HepG2 (cell line): ENCODE measurements at regions not wholly inside any gene's neighbourhood (a gene's known extent, or its start where the extent isn't known, plus 50 kb on each side); places are given as distances from the start of the nearest gene placed in this dataset.

Experiments used
- ATAC-seq: fragments of 200-7000 bp; cut with Tn5 transposase; 3 replicates; pipeline ENCODE4 v1.9.1; 2020; ENCODE audit warnings: mild to moderate bottlenecking, moderate library complexity
- BruUV-seq: library from RNA; stranded (reverse); fragments of 400-500 nt; replicated peaks from 2 replicates; lab custom pipeline; 2021; lab: Mats Ljungman, UMichigan
- CTCF ChIA-PET: fragments of 300-600 bp; formaldehyde crosslinking; extraction: SDS; loops from one replicate; lab custom pipeline; 2021; ENCODE audit warnings: low total read pairs, inconsistent platforms, low intra/inter-chr PET ratio; lab: Yijun Ruan, JAX
- POLR2A ChIA-PET: fragments of 350-600 bp; sonication (Branson Sonifier 250); formaldehyde crosslinking; loops from one replicate; lab custom pipeline; 2020; ENCODE audit warnings: antibody characterized with exemption, inconsistent platforms; lab: Yijun Ruan, JAX
- DNase-seq: peaks from one replicate; pipeline ENCODE4 v3.0.0-alpha.2; 2015; ENCODE audit warnings: low spot score
- FAIRE-seq: peaks from 3 replicates; lab custom pipeline; 2011; peaks lifted over from hg19 to GRCh38; lab: Jason Lieb, UNC
- H2AFZ ChIP-seq: one replicate; pipeline ENCODE4 v1.6.1; 2011; ENCODE audit warnings: low read length, inconsistent platforms
- H3K27ac ChIP-seq: fragments of 300-600 bp; 3 replicates; pipeline ENCODE4 v1.8.0; 2011; ENCODE audit warnings: mixed run types, mild to moderate bottlenecking, mixed read lengths, low read length, inconsistent platforms; ENCODE audit not compliant: insufficient read depth; ENCODE audit errors: extremely low read length
- H3K27me3 ChIP-seq, 2 experiments: fragments of 200-600 bp in 1 of 2; 2 replicates in 1 of 2; 3 replicates in 1 of 2; pipeline versions ENCODE4 v1.6.0 to v1.8.0; 2011; ENCODE audit warnings: low read length in 2 of 2, mild to moderate bottlenecking in 2 of 2, moderate library complexity in 2 of 2, inconsistent platforms in 1 of 2; ENCODE audit not compliant: insufficient read depth in 2 of 2, control insufficient read depth in 1 of 2
- H3K36me3 ChIP-seq, 2 experiments: fragments of 200-600 bp in 1 of 2; replicated peaks in 1 of 2; 2 replicates in 1 of 2; 3 replicates in 1 of 2; pipeline versions ENCODE4 v1.5.1 to v1.8.0; 2011; ENCODE audit warnings: low read length in 2 of 2, inconsistent platforms in 1 of 2; ENCODE audit not compliant: insufficient read depth in 2 of 2, control insufficient read depth in 1 of 2
- H3K4me1 ChIP-seq: 2 replicates; pipeline ENCODE4 v1.5.1; 2012; ENCODE audit warnings: low read length, inconsistent platforms; ENCODE audit not compliant: insufficient read depth
- H3K4me2 ChIP-seq: 2 replicates; pipeline ENCODE4 v1.6.0; 2011; ENCODE audit warnings: low read depth, low read length, inconsistent platforms
- H3K4me3 ChIP-seq, 3 experiments: fragments of 200-600 bp in 1 of 3; sonication (generic), shearing (Covaris generic) in 1 of 3; replicated peaks in 1 of 3; 2 replicates each; pipeline ENCODE4 v1.5.1; 2011 to 2016; ENCODE audit warnings: low read length in 3 of 3, inconsistent platforms in 2 of 3, low read depth in 2 of 3, mild to moderate bottlenecking in 2 of 3, control low read depth in 1 of 3, mixed read lengths in 1 of 3; ENCODE audit not compliant: insufficient read depth in 1 of 3
- H3K79me2 ChIP-seq: one replicate; pipeline ENCODE4 v1.6.1; 2011; ENCODE audit warnings: low read length, inconsistent platforms; ENCODE audit not compliant: insufficient read depth
- H3K9ac ChIP-seq: 2 replicates; pipeline ENCODE4 v1.6.0; 2011; ENCODE audit warnings: mild to moderate bottlenecking, low read depth, low read length, inconsistent platforms; ENCODE audit not compliant: insufficient read depth
- H3K9me3 ChIP-seq: 2 replicates; pipeline ENCODE4 v1.5.1; 2012; ENCODE audit warnings: mild to moderate bottlenecking, low read length
- H4K20me1 ChIP-seq: 2 replicates; pipeline ENCODE4 v1.6.0; 2011; ENCODE audit warnings: inconsistent platforms, mild to moderate bottlenecking, low read length, moderate library complexity; ENCODE audit not compliant: insufficient read depth
- ESRRA ChIP-seq: sonication (generic); formaldehyde crosslinking; IDR thresholded peaks from 2 replicates; pipeline ENCODE4 v1.5.1; 2020; ENCODE audit warnings: mild to moderate bottlenecking, low read depth, missing genetic modification reagents
- FOXO1 ChIP-seq: sonication (generic); formaldehyde crosslinking; IDR thresholded peaks from 2 replicates; pipeline ENCODE4 v1.4.0; 2020; ENCODE audit warnings: missing genetic modification reagents
- HDAC1 ChIP-seq: sonication (generic); formaldehyde crosslinking; IDR thresholded peaks from 2 replicates; pipeline ENCODE4 v1.5.1; 2020; ENCODE audit warnings: mild to moderate bottlenecking, missing genetic modification reagents
- HNF4A ChIP-seq: sonication (generic); formaldehyde crosslinking; IDR thresholded peaks from 2 replicates; pipeline ENCODE4 v1.4.0; 2020; ENCODE audit warnings: missing genetic modification reagents
- HNF4G ChIP-seq, 2 experiments: sonication (generic) in 1 of 2; formaldehyde crosslinking in 1 of 2; IDR thresholded peaks; 2 replicates each; pipeline versions ENCODE4 v1.4.0 to v1.6.1; 2011 to 2020; ENCODE audit warnings: borderline replicate concordance in 2 of 2, low read depth in 2 of 2, mild to moderate bottlenecking in 2 of 2, low read length in 1 of 2, missing genetic modification reagents in 1 of 2, moderate library complexity in 1 of 2
- NR2F6 ChIP-seq, 2 experiments: IDR thresholded peaks; 2 replicates each; pipeline ENCODE4 v1.6.1; 2016; ENCODE audit warnings: antibody characterized with exemption in 1 of 2, mild to moderate bottlenecking in 1 of 2
- RELA ChIP-seq: sonication (generic); formaldehyde crosslinking; IDR thresholded peaks from 2 replicates; pipeline ENCODE4 v1.4.0; 2020; ENCODE audit warnings: missing genetic modification reagents
- TAF1 ChIP-seq: sonication (generic); formaldehyde crosslinking; IDR thresholded peaks from 2 replicates; pipeline ENCODE4 v1.4.0; 2020; ENCODE audit warnings: missing genetic modification reagents
- ZMYM2 ChIP-seq: sonication (generic); formaldehyde crosslinking; IDR thresholded peaks from 2 replicates; pipeline ENCODE4 v1.8.0; 2022; ENCODE audit warnings: mild to moderate bottlenecking, missing genetic modification reagents
- ZNF282 ChIP-seq: fragments of 450-650 bp; IDR thresholded peaks from 2 replicates; pipeline ENCODE4 v1.6.1; 2018; ENCODE audit not compliant: partially characterized antibody
- ZNF446 ChIP-seq: sonication (generic); formaldehyde crosslinking; IDR thresholded peaks from 2 replicates; pipeline ENCODE4 v1.5.0; 2020; ENCODE audit warnings: mild to moderate bottlenecking, missing genetic modification reagents
- ZNF768 ChIP-seq: sonication (generic); formaldehyde crosslinking; IDR thresholded peaks from 2 replicates; pipeline ENCODE4 v1.4.0; 2020; ENCODE audit warnings: missing genetic modification reagents
- WGBS: methylation state at CpG from one replicate; pipeline ENCODE4 v1.1.6; 2017; ENCODE audit warnings: low lambda C conversion rate; 5-methylcytosine and 5-hydroxymethylcytosine counted together
- in situ Hi-C: cut with HindIII; loops from 2 replicates; pipeline ENCODE4 v1.10.0; 2017; ENCODE audit warnings: low pct_unique_long_range_greater_than_20kb; ENCODE audit not compliant: extremely low pct_ligation_motif_present
- intact Hi-C: fragments of 100-400 bp; cut with micrococcal nuclease; formaldehyde crosslinking; loops from one replicate; pipeline ENCODE4 v1.10.0; 2022; ENCODE audit not compliant: unreplicated experiment
- TF ChIP-seq, protein P1 (sequence below): sonication (generic); formaldehyde crosslinking; IDR thresholded peaks from 2 replicates; pipeline ENCODE4 v1.4.0; 2020; ENCODE audit warnings: mild to moderate bottlenecking, low read depth, missing genetic modification reagents
- TF ChIP-seq, protein P2 (sequence below): sonication (generic); formaldehyde crosslinking; IDR thresholded peaks from 2 replicates; pipeline ENCODE4 v1.8.0; 2022; ENCODE audit warnings: missing genetic modification reagents, mild to moderate bottlenecking, moderate library complexity, borderline replicate concordance
- TF ChIP-seq, protein P3 (sequence below): sonication (generic); formaldehyde crosslinking; IDR thresholded peaks from 2 replicates; pipeline ENCODE4 v1.4.0; 2020; ENCODE audit warnings: missing genetic modification reagents
- TF ChIP-seq, protein P4 (sequence below): sonication (generic); formaldehyde crosslinking; conservative IDR thresholded peaks from 2 replicates; pipeline ENCODE4 v1.4.0; 2020; ENCODE audit warnings: mild to moderate bottlenecking, missing genetic modification reagents, moderate library complexity

DNA sequence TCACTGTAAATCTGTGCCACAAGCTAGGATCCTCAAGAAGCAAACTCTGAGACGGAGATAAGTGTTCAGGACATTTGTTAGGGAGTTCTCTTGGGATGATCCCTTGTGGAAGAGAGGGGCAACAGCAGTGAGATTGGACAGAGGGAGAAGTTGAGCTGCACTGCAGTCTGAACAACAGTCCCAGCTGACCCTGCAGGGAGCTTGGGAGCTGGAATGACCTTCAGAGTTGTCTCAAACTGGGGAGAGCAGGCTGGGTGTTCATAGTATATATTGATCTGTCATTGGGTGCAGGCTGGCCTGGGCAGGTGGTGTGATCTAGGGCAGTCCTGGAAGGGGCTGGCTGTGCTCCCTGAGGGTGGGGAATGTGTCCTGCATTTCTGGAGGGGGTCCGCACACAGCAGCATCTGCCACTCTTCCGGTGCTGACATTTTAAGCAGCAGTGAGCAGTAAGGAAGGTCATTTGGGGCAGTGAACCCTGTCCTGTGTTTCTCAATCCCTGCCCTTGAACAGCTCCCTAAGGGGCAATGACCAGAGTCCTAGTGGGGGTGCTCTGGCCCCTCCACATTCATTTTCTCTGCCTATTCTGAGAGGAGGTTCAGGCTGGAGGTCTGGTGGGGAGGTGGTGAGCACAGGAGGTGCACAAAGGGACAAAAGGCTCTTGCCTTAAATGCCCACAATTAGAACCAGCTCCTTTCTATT is 90.2 kb upstream of the PPM1J start:
- Histone ChIP-seq H3K4me1 (peaks cover 41% of the 10 kb centered on the region), H3K27ac (peak overlapping the region; percentile 12), H3K4me2 (peak overlapping the region; percentile 28; the same call in 1 of the 2 replicates), H3K36me3 (no peaks in the 10 kb centered on the region), H3K4me3 (no peak overlapping the region), H4K20me1 (no peaks in the 10 kb centered on the region), H3K9ac (no peak overlapping the region), H3K9me3 (no peaks in the 10 kb centered on the region), H3K79me2 (no peaks in the 10 kb centered on the region), H2AFZ (no peak overlapping the region), H3K27me3 (0 out of 5 replicates have a peak, but pooled peaks cover 0 to 3% of the 10 kb centered on the region in 2 experiments)
- intact Hi-C loops, result no loop called here
- peak; percentile 51 for ATAC-seq
- 69% methylated on average over 1 of the region's 3 CpGs for WGBS
- DNase-seq, result peak; percentile 6
- in situ Hi-C loops, result loop anchor here (5.0 kb wide), 2 partner anchors 88 to 237 kb away; partner anchors contain the start of gene PPM1J
- no peak for FAIRE-seq
- ChIA-PET POLR2A (no interaction called here), CTCF (interaction anchor here (0.7 to 3.4 kb wide), 4 partner anchors 83 to 89 kb away, joined by 3 to 37 read pairs (median 14); a partner anchor contains a TSS)
- BruUV-seq, result no TSS peak
- TF ChIP-seq, protein P1, sequence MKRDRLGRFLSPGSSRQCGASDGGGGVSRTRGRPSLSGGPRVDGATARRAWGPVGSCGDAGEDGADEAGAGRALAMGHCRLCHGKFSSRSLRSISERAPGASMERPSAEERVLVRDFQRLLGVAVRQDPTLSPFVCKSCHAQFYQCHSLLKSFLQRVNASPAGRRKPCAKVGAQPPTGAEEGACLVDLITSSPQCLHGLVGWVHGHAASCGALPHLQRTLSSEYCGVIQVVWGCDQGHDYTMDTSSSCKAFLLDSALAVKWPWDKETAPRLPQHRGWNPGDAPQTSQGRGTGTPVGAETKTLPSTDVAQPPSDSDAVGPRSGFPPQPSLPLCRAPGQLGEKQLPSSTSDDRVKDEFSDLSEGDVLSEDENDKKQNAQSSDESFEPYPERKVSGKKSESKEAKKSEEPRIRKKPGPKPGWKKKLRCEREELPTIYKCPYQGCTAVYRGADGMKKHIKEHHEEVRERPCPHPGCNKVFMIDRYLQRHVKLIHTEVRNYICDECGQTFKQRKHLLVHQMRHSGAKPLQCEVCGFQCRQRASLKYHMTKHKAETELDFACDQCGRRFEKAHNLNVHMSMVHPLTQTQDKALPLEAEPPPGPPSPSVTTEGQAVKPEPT (CRISPR knock-in tag), result no peak
- TF ChIP-seq ZMYM2, result no peak
- TF ChIP-seq, protein P2, sequence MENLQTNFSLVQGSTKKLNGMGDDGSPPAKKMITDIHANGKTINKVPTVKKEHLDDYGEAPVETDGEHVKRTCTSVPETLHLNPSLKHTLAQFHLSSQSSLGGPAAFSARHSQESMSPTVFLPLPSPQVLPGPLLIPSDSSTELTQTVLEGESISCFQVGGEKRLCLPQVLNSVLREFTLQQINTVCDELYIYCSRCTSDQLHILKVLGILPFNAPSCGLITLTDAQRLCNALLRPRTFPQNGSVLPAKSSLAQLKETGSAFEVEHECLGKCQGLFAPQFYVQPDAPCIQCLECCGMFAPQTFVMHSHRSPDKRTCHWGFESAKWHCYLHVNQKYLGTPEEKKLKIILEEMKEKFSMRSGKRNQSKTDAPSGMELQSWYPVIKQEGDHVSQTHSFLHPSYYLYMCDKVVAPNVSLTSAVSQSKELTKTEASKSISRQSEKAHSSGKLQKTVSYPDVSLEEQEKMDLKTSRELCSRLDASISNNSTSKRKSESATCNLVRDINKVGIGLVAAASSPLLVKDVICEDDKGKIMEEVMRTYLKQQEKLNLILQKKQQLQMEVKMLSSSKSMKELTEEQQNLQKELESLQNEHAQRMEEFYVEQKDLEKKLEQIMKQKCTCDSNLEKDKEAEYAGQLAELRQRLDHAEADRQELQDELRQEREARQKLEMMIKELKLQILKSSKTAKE (CRISPR knock-in tag), result no peak
- TF ChIP-seq ZNF446 (CRISPR knock-in tag), result peak; percentile 31; the same call in 1 of the 2 replicates
- no peak for TF ChIP-seq RELA
- TF ChIP-seq FOXO1 (CRISPR knock-in tag), result no peak
- TF ChIP-seq, protein P3, sequence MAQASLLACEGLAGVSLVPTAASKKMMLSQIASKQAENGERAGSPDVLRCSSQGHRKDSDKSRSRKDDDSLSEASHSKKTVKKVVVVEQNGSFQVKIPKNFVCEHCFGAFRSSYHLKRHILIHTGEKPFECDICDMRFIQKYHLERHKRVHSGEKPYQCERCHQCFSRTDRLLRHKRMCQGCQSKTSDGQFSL, result 0 out of 2 replicates have a peak, but pooled peaks have one; percentile 25
- peak; percentile 55; the same call in 1 of the 2 replicates for TF ChIP-seq HNF4G (IDR thresholded peaks at IDR 0.05; ENCODE audit: borderline replicate concordance, low read depth, low read length)
- no peak for TF ChIP-seq HNF4G (CRISPR knock-in tag; IDR thresholded peaks at IDR 0.05; ENCODE audit: borderline replicate concordance, low read depth)
- no peak for TF ChIP-seq ZNF282
- no peak for TF ChIP-seq ZNF768 (CRISPR knock-in tag)
- peak; percentile 81 for TF ChIP-seq HNF4A (CRISPR knock-in tag)
- TF ChIP-seq, protein P4, sequence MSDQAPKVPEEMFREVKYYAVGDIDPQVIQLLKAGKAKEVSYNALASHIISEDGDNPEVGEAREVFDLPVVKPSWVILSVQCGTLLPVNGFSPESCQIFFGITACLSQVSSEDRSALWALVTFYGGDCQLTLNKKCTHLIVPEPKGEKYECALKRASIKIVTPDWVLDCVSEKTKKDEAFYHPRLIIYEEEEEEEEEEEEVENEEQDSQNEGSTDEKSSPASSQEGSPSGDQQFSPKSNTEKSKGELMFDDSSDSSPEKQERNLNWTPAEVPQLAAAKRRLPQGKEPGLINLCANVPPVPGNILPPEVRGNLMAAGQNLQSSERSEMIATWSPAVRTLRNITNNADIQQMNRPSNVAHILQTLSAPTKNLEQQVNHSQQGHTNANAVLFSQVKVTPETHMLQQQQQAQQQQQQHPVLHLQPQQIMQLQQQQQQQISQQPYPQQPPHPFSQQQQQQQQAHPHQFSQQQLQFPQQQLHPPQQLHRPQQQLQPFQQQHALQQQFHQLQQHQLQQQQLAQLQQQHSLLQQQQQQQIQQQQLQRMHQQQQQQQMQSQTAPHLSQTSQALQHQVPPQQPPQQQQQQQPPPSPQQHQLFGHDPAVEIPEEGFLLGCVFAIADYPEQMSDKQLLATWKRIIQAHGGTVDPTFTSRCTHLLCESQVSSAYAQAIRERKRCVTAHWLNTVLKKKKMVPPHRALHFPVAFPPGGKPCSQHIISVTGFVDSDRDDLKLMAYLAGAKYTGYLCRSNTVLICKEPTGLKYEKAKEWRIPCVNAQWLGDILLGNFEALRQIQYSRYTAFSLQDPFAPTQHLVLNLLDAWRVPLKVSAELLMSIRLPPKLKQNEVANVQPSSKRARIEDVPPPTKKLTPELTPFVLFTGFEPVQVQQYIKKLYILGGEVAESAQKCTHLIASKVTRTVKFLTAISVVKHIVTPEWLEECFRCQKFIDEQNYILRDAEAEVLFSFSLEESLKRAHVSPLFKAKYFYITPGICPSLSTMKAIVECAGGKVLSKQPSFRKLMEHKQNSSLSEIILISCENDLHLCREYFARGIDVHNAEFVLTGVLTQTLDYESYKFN (CRISPR knock-in tag), result peak; percentile 28; the same call in 1 of the 2 replicates
- peak; percentile 98 for TF ChIP-seq ESRRA
- TF ChIP-seq TAF1 (CRISPR knock-in tag), result no peak
- TF ChIP-seq HDAC1 (CRISPR knock-in tag), result 0 out of 2 replicates have a peak, but pooled peaks have one; percentile 23
- no peak for TF ChIP-seq NR2F6 (IDR thresholded peaks at IDR 0.05)
- no peak for TF ChIP-seq NR2F6 (CRISPR knock-in tag; IDR thresholded peaks at IDR 0.05)
